ENCODE measurements at regions not wholly inside any gene's neighbourhood (a gene's known extent, or its start where the extent isn't known, plus 50 kb on each side); places are given as distances from the start of the nearest gene placed in this dataset.
"Not testable (repeated sequence)": the region's sequence is repeated elsewhere in the genome, so short reads cannot be mapped to it uniquely, and the experiment has no call there.

- H3K4me3 Mint-ChIP-seq (ENCODE audit: low read depth) = no peak overlapping the region
- no peak overlapping the region for H3K27ac Mint-ChIP-seq
- H3K27me3 Mint-ChIP-seq (ENCODE audit: low read depth) = no peaks in the 10 kb centered on the region
- intact Hi-C loops (cut with micrococcal nuclease) = no loop called here
- no peaks in the 10 kb centered on the region for H3K9me3 Mint-ChIP-seq
- no peaks in the 10 kb centered on the region for H3K36me3 Mint-ChIP-seq (ENCODE audit: low read depth)
- H3K4me1 Mint-ChIP-seq (ENCODE audit: low read depth) = no peaks in the 10 kb centered on the region
- DNase-seq (ENCODE audit: low spot score) = no peak
Observed at GRCh38 chr2:226295681-226296080, 503.9 kb downstream of the IRS1 start.

GRCh38 chr2:226295123-226295522, 504.5 kb downstream of the IRS1 start:
- no peaks in the 10 kb centered on the region for H3K4me1 Mint-ChIP-seq (ENCODE audit: low read depth)
- no peak for DNase-seq (ENCODE audit: low spot score)
- H3K9me3 Mint-ChIP-seq = no peaks in the 10 kb centered on the region
- no peaks in the 10 kb centered on the region for H3K27me3 Mint-ChIP-seq (ENCODE audit: low read depth)
- no peak overlapping the region for H3K4me3 Mint-ChIP-seq (ENCODE audit: low read depth)
- no peaks in the 10 kb centered on the region for H3K36me3 Mint-ChIP-seq (ENCODE audit: low read depth)
- H3K27ac Mint-ChIP-seq = no peak overlapping the region
- intact Hi-C loops (cut with micrococcal nuclease) = no loop called here

DNA sequence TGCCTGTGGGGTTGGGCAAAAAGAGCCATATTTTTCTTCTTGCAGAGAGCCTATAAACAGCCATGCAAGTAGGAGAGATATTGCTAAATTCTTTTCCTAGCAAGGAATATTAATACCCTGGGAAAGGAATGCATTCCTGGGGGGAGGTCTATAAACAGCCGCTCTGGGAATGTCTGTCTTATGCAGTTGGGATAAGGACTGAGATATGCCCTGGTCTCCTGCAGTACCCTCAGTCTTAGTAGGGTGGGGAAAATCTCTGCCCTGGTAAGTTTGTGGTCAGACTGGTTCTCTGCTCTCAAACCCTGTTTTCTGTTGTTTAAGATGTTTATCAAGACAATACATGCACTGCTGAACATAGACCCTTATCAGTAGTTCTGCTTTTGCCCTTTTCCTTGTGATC, 508.3 kb downstream of the IRS1 start:
- H3K36me3 Mint-ChIP-seq (ENCODE audit: low read depth); H3K9me3 Mint-ChIP-seq; H3K4me3 Mint-ChIP-seq (ENCODE audit: low read depth); H3K27me3 Mint-ChIP-seq (ENCODE audit: low read depth); intact Hi-C loops (cut with micrococcal nuclease); DNase-seq (ENCODE audit: low spot score); H3K27ac Mint-ChIP-seq; H3K4me1 Mint-ChIP-seq (ENCODE audit: low read depth): not testable (repeated sequence)

DNA sequence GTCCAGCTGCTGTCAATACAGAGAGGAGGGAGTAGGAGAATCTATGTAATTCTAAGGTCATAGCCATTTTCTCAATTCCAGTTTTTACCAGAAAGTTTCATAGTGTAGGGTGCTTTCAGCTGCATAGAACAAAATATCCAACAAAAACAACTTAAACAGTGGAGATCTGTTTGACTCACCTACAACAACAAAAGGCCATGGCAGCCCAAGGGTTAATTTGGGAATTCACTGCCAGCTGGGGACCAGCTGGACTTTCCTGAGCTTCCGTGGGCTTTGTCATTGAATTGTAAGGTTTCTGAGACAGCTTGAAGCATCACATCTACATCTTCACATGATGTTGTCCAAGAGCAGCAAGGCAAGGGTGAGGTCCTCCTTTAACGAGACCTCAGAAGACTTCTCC, 512.7 kb downstream of the IRS1 start:
- Mint-ChIP-seq H3K9me3 (no peaks in the 10 kb centered on the region), H3K4me1 (ENCODE audit: low read depth) (no peaks in the 10 kb centered on the region), H3K36me3 (ENCODE audit: low read depth) (no peaks in the 10 kb centered on the region), H3K27me3 (ENCODE audit: low read depth) (no peaks in the 10 kb centered on the region), H3K27ac (no peak overlapping the region), H3K4me3 (ENCODE audit: low read depth) (no peak overlapping the region)
- intact Hi-C loops (cut with micrococcal nuclease) = no loop called here
- DNase-seq (ENCODE audit: low spot score) = no peak

DNA sequence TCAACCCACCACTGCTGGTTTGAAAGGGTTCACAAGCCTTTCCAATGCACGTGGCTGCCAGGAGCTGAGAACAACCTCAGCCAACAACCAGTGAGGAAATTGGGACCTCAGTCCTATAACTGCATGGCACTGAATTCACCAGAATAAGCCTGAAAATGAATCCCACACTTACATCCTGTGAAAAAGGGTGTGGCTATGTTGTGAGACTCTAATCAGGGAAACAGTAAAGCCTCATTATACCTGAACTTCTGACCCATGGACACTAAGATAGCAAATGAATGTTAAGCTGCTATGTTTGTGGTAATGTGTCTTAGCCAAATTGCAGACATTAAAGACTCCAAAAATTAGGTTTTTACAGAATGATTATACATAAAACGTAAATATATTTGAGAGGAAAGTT, 515.8 kb downstream of the IRS1 start:
- H3K27me3 Mint-ChIP-seq (ENCODE audit: low read depth) = no peaks in the 10 kb centered on the region
- H3K9me3 Mint-ChIP-seq = no peaks in the 10 kb centered on the region
- intact Hi-C loops (cut with micrococcal nuclease) = no loop called here
- no peaks in the 10 kb centered on the region for H3K36me3 Mint-ChIP-seq (ENCODE audit: low read depth)
- no peak overlapping the region for H3K4me3 Mint-ChIP-seq (ENCODE audit: low read depth)
- no peak for DNase-seq (ENCODE audit: low spot score)
- no peak overlapping the region for H3K27ac Mint-ChIP-seq
- H3K4me1 Mint-ChIP-seq (ENCODE audit: low read depth) = no peaks in the 10 kb centered on the region

DNA sequence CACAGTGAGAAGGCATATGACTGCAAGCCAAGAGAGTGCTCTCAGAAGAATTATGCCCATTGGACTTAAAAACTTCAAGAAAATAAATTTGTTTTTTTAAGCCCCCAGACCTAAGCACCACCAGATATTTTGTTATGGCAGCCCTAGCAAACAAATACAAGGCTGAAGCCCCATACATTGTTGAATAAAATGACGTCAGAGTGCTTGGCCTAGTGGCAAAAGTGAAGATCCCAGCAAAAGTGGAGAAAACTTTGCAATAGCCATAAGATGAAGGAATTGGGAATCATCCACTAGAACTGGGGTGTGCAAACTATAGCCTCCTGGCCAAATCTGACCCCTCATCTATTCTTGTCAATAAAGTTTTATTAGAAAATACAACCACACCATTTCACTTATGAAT, 517.5 kb downstream of the IRS1 start:
- no peak overlapping the region for H3K27ac Mint-ChIP-seq
- H3K27me3 Mint-ChIP-seq (ENCODE audit: low read depth) = no peaks in the 10 kb centered on the region
- DNase-seq (ENCODE audit: low spot score) = no peak
- no peaks in the 10 kb centered on the region for H3K4me1 Mint-ChIP-seq (ENCODE audit: low read depth)
- H3K4me3 Mint-ChIP-seq (ENCODE audit: low read depth) = no peak overlapping the region
- H3K9me3 Mint-ChIP-seq = no peaks in the 10 kb centered on the region
- intact Hi-C loops (cut with micrococcal nuclease) = no loop called here
- no peaks in the 10 kb centered on the region for H3K36me3 Mint-ChIP-seq (ENCODE audit: low read depth)

- H3K9me3 Mint-ChIP-seq; H3K27me3 Mint-ChIP-seq (ENCODE audit: low read depth); H3K27ac Mint-ChIP-seq; H3K4me1 Mint-ChIP-seq (ENCODE audit: low read depth); H3K4me3 Mint-ChIP-seq (ENCODE audit: low read depth); H3K36me3 Mint-ChIP-seq (ENCODE audit: low read depth); intact Hi-C loops (cut with micrococcal nuclease); DNase-seq (ENCODE audit: low spot score): not testable (repeated sequence)
Observed at GRCh38 chr2:226280136-226280535, 519.5 kb downstream of the IRS1 start.

DNA sequence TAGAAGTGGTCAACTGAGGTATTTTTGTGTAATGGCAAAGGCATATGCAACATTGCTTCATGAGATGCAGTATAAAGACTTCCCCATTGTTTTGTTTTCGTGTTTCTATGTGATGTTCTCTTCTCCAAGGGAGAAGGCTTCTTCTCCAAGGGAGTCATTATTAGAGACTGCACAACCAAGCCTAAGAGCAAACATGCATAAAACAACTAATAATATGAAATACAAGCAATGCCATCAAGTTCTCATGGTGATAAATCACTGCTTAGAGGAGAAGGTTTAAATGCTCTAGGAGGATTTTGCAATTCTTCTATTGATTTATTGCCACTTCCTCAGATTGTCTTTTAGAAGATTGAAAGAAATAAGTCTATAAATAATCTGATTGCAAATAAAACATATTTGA, 524.4 kb downstream of the IRS1 start:
- Mint-ChIP-seq H3K27me3 (ENCODE audit: low read depth) (no peaks in the 10 kb centered on the region), H3K27ac (no peak overlapping the region), H3K4me1 (ENCODE audit: low read depth) (no peaks in the 10 kb centered on the region), H3K9me3 (no peaks in the 10 kb centered on the region), H3K4me3 (ENCODE audit: low read depth) (no peak overlapping the region), H3K36me3 (ENCODE audit: low read depth) (no peaks in the 10 kb centered on the region)
- intact Hi-C loops (cut with micrococcal nuclease) = no loop called here
- no peak for DNase-seq (ENCODE audit: low spot score)

GRCh38 chr2:226274143-226274542, 525.5 kb downstream of the IRS1 start:
- no peaks in the 10 kb centered on the region for H3K36me3 Mint-ChIP-seq (ENCODE audit: low read depth)
- DNase-seq (ENCODE audit: low spot score) = no peak
- no peak overlapping the region for H3K27ac Mint-ChIP-seq
- no peaks in the 10 kb centered on the region for H3K9me3 Mint-ChIP-seq
- H3K27me3 Mint-ChIP-seq (ENCODE audit: low read depth) = no peaks in the 10 kb centered on the region
- intact Hi-C loops (cut with micrococcal nuclease) = no loop called here
- no peaks in the 10 kb centered on the region for H3K4me1 Mint-ChIP-seq (ENCODE audit: low read depth)
- H3K4me3 Mint-ChIP-seq (ENCODE audit: low read depth) = no peak overlapping the region

GRCh38 chr2:226273440-226273839, 526.2 kb downstream of the IRS1 start:
- Mint-ChIP-seq H3K4me1 (ENCODE audit: low read depth) (no peaks in the 10 kb centered on the region), H3K27me3 (ENCODE audit: low read depth) (no peaks in the 10 kb centered on the region), H3K9me3 (no peaks in the 10 kb centered on the region), H3K36me3 (ENCODE audit: low read depth) (no peaks in the 10 kb centered on the region), H3K4me3 (ENCODE audit: low read depth) (no peak overlapping the region), H3K27ac (no peak overlapping the region)
- intact Hi-C loops (cut with micrococcal nuclease) = no loop called here
- DNase-seq (ENCODE audit: low spot score) = no peak

- Mint-ChIP-seq H3K36me3 (ENCODE audit: low read depth) (no peaks in the 10 kb centered on the region), H3K9me3 (no peaks in the 10 kb centered on the region), H3K4me1 (ENCODE audit: low read depth) (no peaks in the 10 kb centered on the region), H3K27me3 (ENCODE audit: low read depth) (no peaks in the 10 kb centered on the region), H3K4me3 (ENCODE audit: low read depth) (no peak overlapping the region), H3K27ac (no peak overlapping the region)
- DNase-seq (ENCODE audit: low spot score) = no peak
- intact Hi-C loops (cut with micrococcal nuclease) = no loop called here
Observed at GRCh38 chr2:226272435-226272834, 527.2 kb downstream of the IRS1 start.

DNA sequence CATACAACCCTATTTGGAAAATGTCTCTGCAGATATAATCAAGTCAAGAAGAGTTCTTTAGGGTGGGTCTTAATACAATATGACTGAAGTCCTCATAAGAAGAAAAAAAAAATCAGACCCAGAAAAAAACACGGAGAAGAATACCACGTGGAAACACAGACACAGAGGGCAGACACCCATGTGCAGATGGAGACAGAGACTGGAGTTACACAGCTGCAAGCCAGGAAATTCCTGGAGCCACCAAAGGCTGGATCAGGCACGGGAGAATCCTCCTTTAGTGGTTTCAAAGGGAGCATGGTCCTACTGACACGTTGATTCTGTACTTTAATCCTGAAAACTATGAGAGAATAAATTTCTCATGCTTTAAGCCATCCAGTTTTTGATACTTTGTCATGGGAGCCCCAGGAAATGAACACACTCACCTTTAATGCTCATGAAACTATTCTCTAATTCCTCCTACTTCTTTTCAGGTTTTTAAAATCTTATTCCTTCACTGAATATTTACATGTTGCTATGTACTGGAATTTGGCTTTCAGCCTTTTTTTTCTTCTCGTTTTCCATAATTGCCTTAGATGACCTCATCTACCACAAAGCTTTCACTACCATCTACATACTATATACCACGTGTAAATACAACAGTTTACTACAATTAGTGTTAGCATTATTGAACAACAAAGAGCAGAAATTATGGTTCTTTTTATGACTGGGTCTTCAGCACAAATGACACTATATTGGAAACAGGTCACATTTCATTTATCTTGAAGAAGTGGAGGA, 529.1 kb downstream of the IRS1 start:
- Mint-ChIP-seq H3K27ac (no peak overlapping the region), H3K36me3 (ENCODE audit: low read depth) (no peaks in the 10 kb centered on the region), H3K4me1 (ENCODE audit: low read depth) (no peaks in the 10 kb centered on the region), H3K4me3 (ENCODE audit: low read depth) (no peak overlapping the region), H3K27me3 (ENCODE audit: low read depth) (no peaks in the 10 kb centered on the region), H3K9me3 (no peaks in the 10 kb centered on the region)
- DNase-seq (ENCODE audit: low spot score) = no peak
- intact Hi-C loops (cut with micrococcal nuclease) = no loop called here

- no peak overlapping the region for H3K27ac Mint-ChIP-seq
- no peak for DNase-seq (ENCODE audit: low spot score)
- no peaks in the 10 kb centered on the region for H3K4me1 Mint-ChIP-seq (ENCODE audit: low read depth)
- no peaks in the 10 kb centered on the region for H3K27me3 Mint-ChIP-seq (ENCODE audit: low read depth)
- intact Hi-C loops (cut with micrococcal nuclease) = no loop called here
- no peak overlapping the region for H3K4me3 Mint-ChIP-seq (ENCODE audit: low read depth)
- H3K9me3 Mint-ChIP-seq = no peaks in the 10 kb centered on the region
- H3K36me3 Mint-ChIP-seq (ENCODE audit: low read depth) = no peaks in the 10 kb centered on the region
Observed at GRCh38 chr2:226267516-226268289, 531.9 kb downstream of the IRS1 start.
